RWPE1 (cell line): ENCODE measurements at regions not wholly inside any gene's neighbourhood (a gene's known extent, or its start where the extent isn't known, plus 50 kb on each side); places are given as distances from the start of the nearest gene placed in this dataset.
"Not testable (repeated sequence)": the region's sequence is repeated elsewhere in the genome, so short reads cannot be mapped to it uniquely, and the experiment has no call there.

ENCODE experiments used
- CTCF ChIA-PET: fragments of 350-600 bp; sonication (Branson Sonifier 250); formaldehyde crosslinking; extraction: SDS; loops from one replicate; lab custom pipeline; 2021; lab: Yijun Ruan, JAX
- POLR2A ChIA-PET: fragments of 400-600 bp; formaldehyde crosslinking; extraction: SDS; loops from one replicate; lab custom pipeline; 2020; ENCODE audit warnings: antibody characterized with exemption; ENCODE audit not compliant: low non-redundant PET; lab: Yijun Ruan, JAX
- DNase-seq: peaks from one replicate; pipeline ENCODE4 v3.0.0; 2012; ENCODE audit warnings: low spot score
- H3K27ac ChIP-seq: fragments of 450-650 bp; 2 replicates; pipeline ENCODE4 v1.5.1; 2017
- TF ChIP-seq, protein P1 (sequence below): fragments of 450-650 bp; conservative IDR thresholded peaks from 2 replicates; pipeline ENCODE4 v1.5.1; 2017; ENCODE audit warnings: low read depth, mild to moderate bottlenecking

DNA sequence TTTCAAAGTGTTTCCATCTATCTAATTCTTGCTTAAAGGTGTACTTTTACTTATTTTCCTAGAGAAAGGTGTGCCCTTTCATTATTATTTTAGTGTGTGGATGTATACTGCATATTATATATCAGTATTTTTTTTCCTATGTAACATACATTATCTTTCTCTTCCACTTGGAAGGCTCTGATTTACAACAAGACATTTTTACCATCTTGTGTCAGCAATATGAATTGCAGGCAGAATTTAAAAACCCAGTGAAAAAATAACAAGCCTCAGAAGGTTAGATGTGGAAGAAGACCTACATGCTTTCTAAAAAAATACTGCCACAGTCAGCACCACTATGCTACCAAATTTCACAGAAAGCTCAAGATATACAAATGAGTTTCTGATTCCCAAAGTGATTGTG is 327.7 kb upstream of the STEAP1 start:
- TF ChIP-seq, protein P1, sequence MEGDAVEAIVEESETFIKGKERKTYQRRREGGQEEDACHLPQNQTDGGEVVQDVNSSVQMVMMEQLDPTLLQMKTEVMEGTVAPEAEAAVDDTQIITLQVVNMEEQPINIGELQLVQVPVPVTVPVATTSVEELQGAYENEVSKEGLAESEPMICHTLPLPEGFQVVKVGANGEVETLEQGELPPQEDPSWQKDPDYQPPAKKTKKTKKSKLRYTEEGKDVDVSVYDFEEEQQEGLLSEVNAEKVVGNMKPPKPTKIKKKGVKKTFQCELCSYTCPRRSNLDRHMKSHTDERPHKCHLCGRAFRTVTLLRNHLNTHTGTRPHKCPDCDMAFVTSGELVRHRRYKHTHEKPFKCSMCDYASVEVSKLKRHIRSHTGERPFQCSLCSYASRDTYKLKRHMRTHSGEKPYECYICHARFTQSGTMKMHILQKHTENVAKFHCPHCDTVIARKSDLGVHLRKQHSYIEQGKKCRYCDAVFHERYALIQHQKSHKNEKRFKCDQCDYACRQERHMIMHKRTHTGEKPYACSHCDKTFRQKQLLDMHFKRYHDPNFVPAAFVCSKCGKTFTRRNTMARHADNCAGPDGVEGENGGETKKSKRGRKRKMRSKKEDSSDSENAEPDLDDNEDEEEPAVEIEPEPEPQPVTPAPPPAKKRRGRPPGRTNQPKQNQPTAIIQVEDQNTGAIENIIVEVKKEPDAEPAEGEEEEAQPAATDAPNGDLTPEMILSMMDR, result no peak
- DNase-seq, result no peak
- CTCF ChIA-PET, result interaction anchor here (0.7 kb wide), 1 partner anchor 41 kb away, joined by 3 read pairs; no protein-coding TSS in a partner anchor
- POLR2A ChIA-PET, result no interaction called here
- H3K27ac ChIP-seq, result no peak overlapping the region

DNA sequence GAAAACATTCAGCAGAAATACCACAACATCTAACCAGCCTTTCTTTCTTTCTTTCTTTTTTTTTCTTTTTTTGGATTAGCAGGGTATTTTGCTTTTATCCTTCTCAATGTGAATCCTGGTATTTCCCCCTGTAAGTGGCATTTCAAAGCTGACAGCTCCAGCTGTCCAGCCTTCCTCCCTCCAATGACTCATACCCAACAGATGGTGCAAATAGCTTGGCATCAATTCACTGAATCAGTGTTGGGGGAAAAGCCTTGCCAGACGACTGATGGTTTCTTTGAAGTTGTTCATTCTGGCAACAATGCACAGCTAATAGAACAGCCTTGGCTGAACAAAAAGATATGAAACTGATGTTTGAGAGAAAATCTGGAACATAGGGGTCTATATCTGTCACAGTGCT is 316.8 kb upstream of the STEAP1 start:
- TF ChIP-seq, protein P1, result no peak
- no peak for DNase-seq
- no peak overlapping the region for H3K27ac ChIP-seq
- ChIA-PET POLR2A (no interaction called here), CTCF (interaction anchor here (0.6 to 0.7 kb wide), 2 partner anchors 336 to 754 kb away, joined by 3 read pairs; no protein-coding TSS in a partner anchor)

DNA sequence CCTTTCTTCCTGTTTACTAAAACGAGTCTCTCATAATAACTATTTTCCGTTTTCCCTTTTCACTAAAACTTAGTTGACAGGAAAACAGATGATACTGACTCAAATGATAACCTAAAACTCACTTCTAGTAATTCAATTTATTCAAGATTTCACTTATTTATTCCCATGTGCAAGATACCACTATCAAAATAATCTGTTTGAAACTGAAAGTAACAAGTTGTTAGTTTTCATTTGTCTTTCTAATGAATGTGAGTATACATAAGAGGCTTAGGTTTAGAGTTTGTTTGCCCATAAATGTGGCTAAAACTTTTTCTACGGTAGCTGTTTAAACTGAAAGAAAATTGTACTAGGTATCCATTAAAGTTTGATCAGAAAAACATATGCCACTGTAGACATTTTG is 314.9 kb upstream of the STEAP1 start:
- ChIA-PET CTCF (interaction anchor here (0.5 kb wide), 1 partner anchor 1171 kb away, joined by 6 read pairs; no protein-coding TSS in a partner anchor), POLR2A (no interaction called here)
- H3K27ac ChIP-seq, result no peak overlapping the region
- TF ChIP-seq, protein P1, result no peak
- no peak for DNase-seq

DNA sequence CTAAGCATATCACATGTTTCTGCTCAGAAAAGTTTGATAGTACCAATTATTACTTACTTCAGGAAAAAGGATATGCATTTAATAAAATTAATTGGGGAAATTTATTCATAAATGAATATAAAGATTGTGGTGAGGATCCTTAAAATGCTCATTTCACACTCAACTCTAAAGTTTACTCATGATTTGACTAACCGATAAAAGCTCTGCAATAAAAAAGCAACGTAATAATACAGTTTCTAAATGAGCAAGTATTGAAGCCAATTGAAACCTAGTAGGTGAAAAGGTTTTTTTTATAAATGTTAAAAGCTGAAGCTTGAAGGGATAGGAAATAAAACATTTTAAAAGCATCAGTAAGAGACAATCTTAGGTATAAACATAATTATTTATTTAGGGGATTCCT is 308.3 kb upstream of the STEAP1 start:
- ChIA-PET CTCF (no interaction called here), POLR2A (no interaction called here)
- H3K27ac ChIP-seq, result no peak overlapping the region

DNA sequence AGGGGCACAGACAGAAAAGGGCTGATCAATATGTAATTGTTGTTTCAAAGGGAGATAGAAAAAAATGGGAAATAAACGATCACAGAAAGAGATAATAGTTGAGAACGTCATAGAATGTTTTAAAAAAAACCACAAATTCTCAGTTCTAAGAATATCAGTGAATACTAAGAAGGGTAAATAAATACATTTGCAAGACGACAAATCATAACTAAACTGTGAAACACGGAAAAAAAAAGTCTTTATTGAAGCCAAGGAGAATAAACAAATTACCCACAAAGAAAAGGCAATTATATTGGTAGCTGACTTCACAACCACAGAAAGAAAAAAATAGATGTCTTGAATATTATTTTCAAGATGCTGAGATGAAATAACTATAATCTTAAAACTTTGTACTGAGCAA is 305.2 kb upstream of the STEAP1 start:
- H3K27ac ChIP-seq, result no peak overlapping the region
- TF ChIP-seq, protein P1, result no peak
- ChIA-PET POLR2A (no interaction called here), CTCF (interaction anchor here (0.6 kb wide), 1 partner anchor 93 kb away, joined by 3 read pairs; no protein-coding TSS in a partner anchor)
- no peak for DNase-seq

More for the DNA sequence above, 308.3 kb upstream of the STEAP1 start:
- no peak for DNase-seq
- TF ChIP-seq, protein P1, result no peak

DNA sequence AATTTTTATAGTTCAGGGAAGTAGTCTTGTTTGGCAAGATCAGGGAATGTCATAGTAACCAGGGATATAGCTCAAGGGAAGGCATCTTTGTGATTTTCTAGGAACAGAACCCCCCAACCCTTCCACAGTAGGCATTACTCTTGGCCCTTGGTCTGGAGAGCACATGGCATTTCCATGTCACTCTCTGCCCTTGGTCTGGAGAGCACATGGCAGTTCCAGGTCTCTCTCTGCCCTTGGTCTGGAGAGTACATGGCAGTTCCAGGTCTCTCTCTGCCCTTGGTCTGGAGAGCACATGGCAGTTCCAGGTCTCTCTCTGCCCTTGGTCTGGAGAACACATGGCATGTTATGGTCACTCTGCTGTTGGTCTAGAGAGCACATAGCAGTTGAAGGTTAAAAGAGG is 297.2 kb upstream of the STEAP1 start:
- CTCF ChIA-PET, POLR2A ChIA-PET, H3K27ac ChIP-seq, DNase-seq: not testable (repeated sequence)

DNA sequence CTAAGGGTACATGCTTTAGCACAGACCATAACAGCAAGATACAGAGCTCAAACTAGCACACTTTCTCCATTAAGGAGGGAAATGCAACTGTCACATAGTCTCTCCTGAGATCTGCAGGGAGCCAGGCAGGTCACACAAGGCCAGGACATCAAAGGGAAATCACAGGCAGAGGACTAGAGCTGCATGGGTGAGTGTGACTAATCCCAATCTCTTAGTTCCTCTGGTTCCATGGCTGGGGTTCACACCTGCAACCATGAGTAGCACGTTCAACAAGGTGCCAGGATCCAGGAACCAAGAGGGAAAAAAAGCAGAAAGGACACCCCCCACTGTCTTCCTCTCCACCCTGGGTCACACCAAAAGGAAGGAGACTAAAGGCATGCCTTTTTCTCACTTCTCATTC is 296.5 kb upstream of the STEAP1 start:
- TF ChIP-seq, protein P1, result no peak
- CTCF ChIA-PET, result no interaction called here

More for the DNA sequence above, 296.5 kb upstream of the STEAP1 start:
- DNase-seq, result no peak
- no peak overlapping the region for H3K27ac ChIP-seq
- POLR2A ChIA-PET, result no interaction called here
